ENCODE measurements at regions not wholly inside any gene's neighbourhood (a gene's known extent, or its start where the extent isn't known, plus 50 kb on each side); places are given as distances from the start of the nearest gene placed in this dataset.

GRCh38 chr1:191734321-191734720 is 423.9 kb upstream of the RGS18 start:
- H3K27ac ChIP-seq, result no peak overlapping the region
- no peaks in the 10 kb centered on the region for H3K4me1 ChIP-seq
- H3K4me3 ChIP-seq, result no peak overlapping the region
- no peak for TF ChIP-seq CTCF (IDR thresholded peaks at IDR 0.05)
- TF ChIP-seq POLR2A (IDR thresholded peaks at IDR 0.05), result no peak
- TF ChIP-seq EP300 (IDR thresholded peaks at IDR 0.05), result no peak
- no peak for TF ChIP-seq POLR2AphosphoS5 (IDR thresholded peaks at IDR 0.05)
- DNase-seq, result no peak
- no peaks in the 10 kb centered on the region for H3K27me3 ChIP-seq
- intact Hi-C loops (cut with DNase I), result no loop called here
- no peaks in the 10 kb centered on the region for H3K36me3 ChIP-seq
- H3K9me3 ChIP-seq, result no peaks in the 10 kb centered on the region

GRCh38 chr1:191739544-191739943 is 418.7 kb upstream of the RGS18 start:
- Histone ChIP-seq H3K27ac (no peak overlapping the region), H3K9me3 (no peaks in the 10 kb centered on the region), H3K4me1 (no peaks in the 10 kb centered on the region), H3K27me3 (no peaks in the 10 kb centered on the region), H3K4me3 (no peak overlapping the region), H3K36me3 (no peaks in the 10 kb centered on the region)
- intact Hi-C loops (cut with DNase I), result no loop called here
- 79 to 88% methylated on average over 2 of the region's 2 CpGs for whole genome bisulfite sequencing, 2 donors
- DNase-seq, result no peak
- TF ChIP-seq CTCF (IDR thresholded peaks at IDR 0.05) (no peak), EP300 (IDR thresholded peaks at IDR 0.05) (no peak), POLR2A (IDR thresholded peaks at IDR 0.05) (no peak), POLR2AphosphoS5 (IDR thresholded peaks at IDR 0.05) (no peak)

- TF ChIP-seq EP300 (IDR thresholded peaks at IDR 0.05) (no peak), CTCF (IDR thresholded peaks at IDR 0.05) (no peak), POLR2A (IDR thresholded peaks at IDR 0.05) (no peak), POLR2AphosphoS5 (IDR thresholded peaks at IDR 0.05) (no peak)
- H3K4me1 ChIP-seq, result no peaks in the 10 kb centered on the region
- no peaks in the 10 kb centered on the region for H3K36me3 ChIP-seq
- H3K27ac ChIP-seq, result no peak overlapping the region
- no peak for DNase-seq
- 85 to 91% methylated on average over 4 of the region's 4 CpGs for WGBS, 2 donors
- H3K27me3 ChIP-seq, result no peaks in the 10 kb centered on the region
- intact Hi-C loops (cut with DNase I), result no loop called here
- no peaks in the 10 kb centered on the region for H3K9me3 ChIP-seq
- no peak overlapping the region for H3K4me3 ChIP-seq
These were observed 405.9 kb upstream of the RGS18 start for GRCh38 chr1:191752342-191752741.

GRCh38 chr1:191760016-191760415 is 398.2 kb upstream of the RGS18 start:
- DNase-seq, result no peak
- H3K4me3 ChIP-seq, result no peak overlapping the region
- H3K9me3 ChIP-seq, result no peaks in the 10 kb centered on the region
- whole genome bisulfite sequencing, 2 donors, result 52 to 82% methylated on average over 2 of the region's 2 CpGs
- H3K27ac ChIP-seq, result no peak overlapping the region
- H3K4me1 ChIP-seq, result no peaks in the 10 kb centered on the region
- no peaks in the 10 kb centered on the region for H3K27me3 ChIP-seq
- H3K36me3 ChIP-seq, result no peaks in the 10 kb centered on the region
- intact Hi-C loops (cut with DNase I), result no loop called here
- TF ChIP-seq POLR2A (IDR thresholded peaks at IDR 0.05) (no peak), CTCF (IDR thresholded peaks at IDR 0.05) (no peak), EP300 (IDR thresholded peaks at IDR 0.05) (no peak), POLR2AphosphoS5 (IDR thresholded peaks at IDR 0.05) (no peak)

GRCh38 chr1:191788551-191788950 is 369.7 kb upstream of the RGS18 start:
- Histone ChIP-seq H3K9me3 (no peaks in the 10 kb centered on the region), H3K4me1 (no peaks in the 10 kb centered on the region), H3K27ac (no peak overlapping the region), H3K27me3 (no peaks in the 10 kb centered on the region), H3K4me3 (no peak overlapping the region), H3K36me3 (no peaks in the 10 kb centered on the region)
- TF ChIP-seq POLR2AphosphoS5 (IDR thresholded peaks at IDR 0.05), result no peak
- TF ChIP-seq CTCF (IDR thresholded peaks at IDR 0.05), result no peak
- TF ChIP-seq POLR2A (IDR thresholded peaks at IDR 0.05), result no peak
- no peak for TF ChIP-seq EP300 (IDR thresholded peaks at IDR 0.05)
- DNase-seq, result no peak
- 32 to 81% methylated on average over 1 of the region's 1 CpG for WGBS, 2 donors
- intact Hi-C loops (cut with DNase I), result no loop called here
